Femur (tissue), 1 donor: ENCODE measurements at regions not wholly inside any gene's neighbourhood (a gene's known extent, or its start where the extent isn't known, plus 50 kb on each side); places are given as distances from the start of the nearest gene placed in this dataset.
A peak's percentile ranks its signal among the peaks of the same experiment; 100 is the strongest.
"Not testable (repeated sequence)": the region's sequence is repeated elsewhere in the genome, so short reads cannot be mapped to it uniquely, and the experiment has no call there.

ENCODE experiments used
- DNase-seq: peaks from one replicate; pipeline ENCODE4 v3.0.0-alpha.2; 2017

GRCh38 chr12:67852701-67853100 lies 136.5 kb upstream of the IFNG-AS1 start:
- no peak for DNase-seq

DNA sequence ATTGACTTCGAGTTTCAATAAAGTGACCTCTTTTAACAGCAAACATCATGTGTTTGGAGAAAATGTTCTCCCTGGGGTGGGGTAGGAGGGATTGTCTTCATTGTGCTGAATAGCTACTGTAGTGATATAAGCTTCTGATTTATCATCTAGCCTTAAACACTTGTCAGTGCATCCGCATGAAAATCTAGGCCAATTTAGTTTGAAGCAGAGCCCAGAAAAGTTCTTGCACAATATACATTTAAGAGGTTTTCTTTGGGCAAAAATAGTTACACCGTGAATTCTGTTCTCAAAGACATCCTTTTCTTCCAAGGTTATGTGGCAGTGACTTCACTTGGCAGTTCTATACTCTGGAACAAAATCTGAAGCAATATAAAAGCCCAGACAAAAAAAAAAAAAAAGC lies 136.0 kb upstream of the IFNG-AS1 start:
- DNase-seq: peak; percentile 34

DNA sequence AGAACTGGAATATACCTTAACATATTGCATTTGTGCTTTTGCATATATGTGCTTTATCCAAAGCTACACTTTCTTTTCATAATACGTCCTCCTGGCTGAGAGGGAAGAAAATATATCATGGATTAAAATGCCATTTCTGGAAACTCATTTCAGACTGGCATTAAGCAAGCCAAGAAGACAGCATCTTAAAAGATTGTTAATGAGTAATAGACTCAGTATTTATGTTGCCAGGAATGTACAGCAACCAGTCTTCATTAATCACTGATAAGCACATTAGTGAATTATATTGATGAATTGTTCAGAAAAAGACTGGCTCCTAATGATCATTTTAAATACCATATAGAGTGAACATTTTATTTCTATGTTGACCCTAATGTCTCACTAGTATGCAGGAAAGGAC lies 134.9 kb upstream of the IFNG-AS1 start:
- DNase-seq: no peak

DNA sequence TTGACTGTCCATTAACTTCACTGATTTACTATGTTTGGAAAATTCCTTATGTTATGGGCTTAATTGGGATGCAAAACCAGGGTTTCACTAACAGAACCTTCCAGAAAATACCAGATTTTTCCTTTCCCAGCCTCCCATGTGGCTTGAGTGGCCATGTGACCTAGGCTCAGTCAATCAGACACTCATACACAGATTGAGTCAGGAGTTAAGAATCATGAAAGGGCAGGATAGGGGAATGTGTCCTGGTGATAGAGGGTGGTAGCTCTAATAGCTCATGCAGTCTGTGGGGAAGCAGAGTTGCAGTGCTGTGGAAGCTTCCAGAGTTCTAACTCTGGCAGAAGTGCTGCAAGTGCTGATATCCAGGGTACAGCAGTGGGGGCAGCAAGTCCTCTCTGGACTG lies 134.1 kb upstream of the IFNG-AS1 start:
- no peak for DNase-seq

DNA sequence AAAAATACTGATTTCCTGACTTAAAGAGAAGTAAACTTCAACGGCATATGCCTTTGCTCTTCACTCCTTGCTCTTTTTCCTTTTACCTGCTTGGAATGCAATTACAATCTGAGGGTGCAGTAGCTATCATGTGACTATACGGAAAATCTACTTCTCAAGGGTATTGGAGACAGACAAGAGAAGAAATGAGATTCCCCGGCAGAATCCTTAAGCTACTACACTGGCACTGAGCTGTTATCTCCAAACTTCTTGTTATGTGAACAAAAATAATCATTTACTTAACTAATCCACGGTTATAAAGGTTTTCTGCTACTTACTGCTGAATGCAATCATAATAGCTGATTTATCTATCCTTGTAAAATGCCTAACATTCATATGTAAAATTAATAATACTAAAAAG lies 118.0 kb upstream of the IFNG-AS1 start:
- DNase-seq: no peak

- DNase-seq: no peak
Measured at GRCh38 chr12:67873355-67873754, 115.9 kb upstream of the IFNG-AS1 start.

DNA sequence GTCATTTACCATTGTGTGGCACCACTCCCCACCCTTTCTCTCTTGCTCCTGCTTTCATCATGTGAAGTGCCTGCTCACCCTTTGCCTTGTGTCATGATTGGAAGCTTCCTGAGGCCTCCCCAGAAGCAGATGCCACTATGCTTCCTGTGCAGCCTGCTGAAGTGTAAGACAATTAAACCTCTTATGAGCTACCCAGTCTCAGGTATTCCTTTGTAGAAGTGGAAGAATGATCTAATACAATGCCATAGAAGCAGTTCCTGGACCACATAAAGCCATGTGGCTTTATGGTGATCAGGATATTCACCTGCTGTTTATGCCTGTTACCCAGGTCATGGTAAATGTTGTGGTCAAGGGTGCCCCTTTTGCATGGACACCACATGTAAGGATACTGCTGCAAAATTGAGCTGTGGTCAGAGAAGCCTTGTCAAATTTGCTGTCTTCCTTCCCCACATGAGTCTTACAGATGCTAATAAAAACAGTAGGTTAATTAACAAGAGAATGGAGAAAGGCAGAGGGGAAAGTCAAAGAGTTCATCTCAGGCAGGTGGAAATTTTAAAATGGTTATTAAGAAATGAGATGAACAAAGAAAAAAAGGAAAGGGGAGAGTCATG lies 112.8 kb upstream of the IFNG-AS1 start:
- DNase-seq: no peak

DNA sequence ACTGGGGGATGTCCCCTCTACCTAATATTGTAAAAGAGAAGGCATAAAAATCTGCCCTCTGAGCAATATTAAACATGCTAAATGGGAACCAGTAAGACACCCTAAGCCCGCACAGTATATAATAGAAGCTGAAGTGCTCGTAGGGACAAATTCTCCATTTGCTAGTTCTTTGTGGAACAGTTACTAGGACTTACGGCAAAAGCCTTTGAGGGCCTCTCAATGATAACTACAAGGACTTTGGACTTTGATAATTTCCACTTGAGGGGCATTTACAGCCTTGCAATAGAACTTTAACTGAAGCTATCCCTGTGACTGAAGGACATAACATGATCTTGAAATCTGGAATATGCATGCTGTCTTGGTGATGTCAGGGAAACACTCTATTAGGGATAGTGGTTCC lies 111.5 kb upstream of the IFNG-AS1 start:
- no peak for DNase-seq

GRCh38 chr12:67879937-67880336 lies 109.3 kb upstream of the IFNG-AS1 start:
- no peak for DNase-seq

- DNase-seq: no peak
Measured at GRCh38 chr12:67881565-67881964, 107.7 kb upstream of the IFNG-AS1 start.

GRCh38 chr12:67884596-67884995 lies 104.7 kb upstream of the IFNG-AS1 start:
- DNase-seq: no peak

- peak; percentile 39 for DNase-seq
Measured at GRCh38 chr12:67885375-67886169, 103.7 kb upstream of the IFNG-AS1 start.

- no peak for DNase-seq
Measured at GRCh38 chr12:67887065-67887464, 102.2 kb upstream of the IFNG-AS1 start.

- DNase-seq: no peak
Measured at GRCh38 chr12:67889931-67890330, 99.3 kb upstream of the IFNG-AS1 start.

DNA sequence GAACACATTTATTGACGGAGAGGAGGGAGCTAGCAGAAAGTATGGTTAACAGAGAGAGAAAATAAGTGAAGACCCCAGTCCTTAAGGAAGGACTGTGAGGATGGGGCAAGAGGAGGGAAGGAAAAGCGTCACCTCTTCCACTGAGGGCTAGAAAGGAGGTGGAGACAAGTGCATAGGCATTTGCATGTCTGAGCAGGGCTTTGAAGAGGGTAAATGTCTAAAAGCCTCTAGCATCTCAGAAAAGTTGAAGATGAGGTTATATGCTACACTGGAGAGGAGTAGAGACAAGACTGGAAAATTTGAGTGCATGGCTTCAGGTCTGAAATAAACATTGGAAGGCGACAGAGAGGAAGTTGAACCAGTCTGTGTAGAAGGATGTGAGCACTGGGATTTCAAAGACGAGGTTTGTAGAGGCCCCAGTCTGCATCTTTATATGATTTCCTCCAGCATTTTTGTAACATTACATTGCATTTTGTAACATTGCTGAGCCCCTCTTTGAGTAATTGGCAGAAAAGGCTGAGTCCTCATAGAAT lies 98.5 kb upstream of the IFNG-AS1 start:
- no peak for DNase-seq

DNA sequence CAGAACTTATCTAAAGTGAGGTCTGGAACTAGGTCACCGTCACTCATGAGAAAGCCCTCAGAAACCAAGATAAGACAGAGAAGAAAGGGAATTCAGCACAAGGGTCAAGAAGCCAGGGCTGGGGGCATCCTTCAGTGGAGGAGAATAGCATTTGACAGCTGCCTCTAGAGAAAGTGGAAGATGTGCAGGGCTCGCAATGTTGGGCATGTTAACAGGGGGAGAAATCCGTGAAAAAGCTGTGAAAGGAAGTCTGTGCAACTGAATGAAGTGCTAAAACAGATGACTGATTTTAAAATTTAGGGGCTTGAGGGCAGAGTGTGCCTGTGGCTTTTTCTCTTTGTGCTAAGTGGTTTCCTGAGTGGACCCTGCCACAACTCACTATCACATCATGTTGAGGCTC lies 97.7 kb upstream of the IFNG-AS1 start:
- no peak for DNase-seq

DNA sequence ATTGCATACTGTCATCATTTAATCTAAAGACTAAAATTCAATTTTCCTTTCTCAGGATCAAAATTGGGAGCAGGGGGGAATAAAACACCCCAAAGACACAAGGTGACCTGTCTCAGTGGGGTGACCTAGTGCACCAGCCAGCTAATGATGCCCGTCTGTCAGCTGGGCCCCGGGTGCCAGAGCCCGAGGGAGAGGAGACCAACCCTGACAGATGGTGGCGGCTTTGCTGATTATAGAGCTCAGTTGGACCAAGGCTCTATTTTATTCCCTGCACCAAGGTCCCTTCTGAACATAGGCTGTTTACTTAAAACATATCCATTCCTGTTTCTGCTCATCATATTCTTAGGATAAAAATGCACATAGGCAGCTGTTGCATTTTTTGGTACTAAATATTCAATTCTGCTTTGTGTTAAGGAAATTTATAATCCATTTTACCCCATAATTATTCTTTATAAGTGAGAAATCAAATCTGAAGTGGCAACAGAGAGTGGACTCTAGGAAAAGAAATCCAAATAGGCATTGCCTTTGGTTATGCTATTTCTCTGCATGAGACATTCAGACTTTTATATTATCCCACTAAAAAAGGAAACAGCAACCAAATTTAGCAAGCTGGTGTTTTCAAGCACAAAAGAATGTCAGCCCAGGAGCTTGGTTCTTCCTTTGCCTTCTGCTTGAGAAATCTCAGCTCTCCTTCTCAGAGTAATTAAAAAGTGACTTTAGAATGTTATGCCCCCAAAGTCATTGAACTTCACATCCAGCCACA lies 96.8 kb upstream of the IFNG-AS1 start:
- peak; percentile 36 for DNase-seq

DNA sequence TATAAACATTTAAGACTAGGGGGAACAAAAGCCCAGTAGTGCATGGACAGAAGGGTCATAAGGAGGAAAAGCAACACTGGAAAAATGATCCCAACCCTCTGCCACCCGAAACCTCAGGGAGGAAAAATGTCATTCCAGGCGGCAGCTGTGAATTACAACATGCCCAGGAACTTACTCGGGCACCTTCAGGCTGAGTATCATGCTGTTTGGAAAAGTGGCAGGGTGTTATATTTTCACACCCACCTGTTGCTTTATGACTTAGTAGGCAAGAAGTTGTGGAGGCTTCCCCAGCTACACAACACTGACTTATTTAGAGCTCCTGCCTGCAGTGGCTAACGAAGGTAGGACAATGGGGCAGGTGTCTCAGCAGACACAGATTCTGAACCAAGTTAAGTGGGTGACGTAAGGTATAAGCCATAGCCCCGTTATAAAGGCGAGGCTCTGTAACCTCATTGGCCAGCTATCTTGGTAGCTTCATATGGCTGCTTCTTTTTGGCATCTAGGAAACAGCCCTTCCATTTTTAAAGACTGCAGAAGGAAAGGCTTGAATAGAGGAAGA lies 96.1 kb upstream of the IFNG-AS1 start:
- peak; percentile 42 for DNase-seq

GRCh38 chr12:67900418-67900817 lies 88.8 kb upstream of the IFNG-AS1 start:
- DNase-seq: not testable (repeated sequence)

DNA sequence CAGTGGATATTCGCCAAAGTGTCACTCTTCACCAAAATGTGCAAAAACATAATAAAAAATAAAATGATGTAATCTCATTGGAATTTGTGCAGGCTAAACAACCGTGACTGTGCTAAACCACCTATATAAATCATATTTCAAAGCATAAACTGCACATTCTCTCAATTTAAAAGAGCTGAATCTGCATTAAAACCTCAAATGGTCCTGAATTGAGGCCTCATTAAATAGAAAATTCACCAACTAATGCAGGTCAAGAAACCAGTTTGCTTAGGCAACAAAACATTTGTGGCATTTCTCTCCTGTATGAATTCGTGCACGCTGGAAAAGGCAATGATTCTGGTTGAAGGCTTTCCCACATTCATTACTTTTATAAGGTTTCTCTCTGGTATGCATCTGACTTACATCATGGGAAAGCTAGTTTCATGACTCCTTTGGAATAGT lies 80.1 kb upstream of the IFNG-AS1 start:
- DNase-seq: no peak

GRCh38 chr12:67909681-67910080 lies 79.6 kb upstream of the IFNG-AS1 start:
- DNase-seq: no peak

DNA sequence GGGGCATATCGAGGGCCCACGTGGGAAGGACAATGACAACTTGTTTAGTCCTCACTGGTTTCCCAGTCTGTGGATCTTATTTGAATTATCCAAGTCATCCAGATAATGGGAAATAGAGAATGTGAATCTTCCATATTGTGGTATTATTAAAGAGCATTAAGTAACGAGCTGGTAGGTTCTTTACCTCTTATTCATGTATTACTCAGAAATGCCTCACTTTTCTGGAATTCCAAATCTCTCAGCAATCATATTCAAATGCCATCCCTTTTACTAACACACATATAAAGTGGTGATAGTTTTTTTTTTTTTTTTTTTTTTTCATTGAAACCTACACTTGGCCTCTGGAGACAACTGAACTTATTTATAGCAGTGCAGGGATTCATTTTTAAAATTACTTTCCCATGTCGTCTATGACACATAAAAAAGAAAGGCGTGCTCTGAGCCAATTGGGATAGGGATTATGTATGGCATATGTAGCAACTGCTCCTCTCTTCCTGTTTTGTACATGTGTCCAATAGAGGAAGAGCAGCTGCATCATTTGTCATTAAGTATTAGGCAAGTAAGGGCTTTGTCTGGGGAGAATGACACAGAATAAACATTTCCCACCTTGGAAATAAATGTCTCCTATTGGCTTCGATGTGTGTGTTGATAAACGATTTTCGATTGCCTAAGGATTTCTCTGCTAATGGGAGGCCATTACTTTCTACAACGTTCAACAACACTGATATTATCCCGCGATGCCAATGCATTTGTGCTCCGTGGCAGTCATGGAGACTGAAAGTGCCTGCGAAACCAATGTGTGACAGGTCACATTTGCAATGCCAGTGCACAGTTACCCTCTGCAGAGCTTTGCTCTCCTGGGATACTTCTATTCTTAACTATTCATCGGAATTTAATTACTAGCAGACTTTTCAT lies 78.6 kb upstream of the IFNG-AS1 start:
- DNase-seq: no peak
